ENCODE measurements at regions not wholly inside any gene's neighbourhood (a gene's known extent, or its start where the extent isn't known, plus 50 kb on each side); places are given as distances from the start of the nearest gene placed in this dataset.

DNA sequence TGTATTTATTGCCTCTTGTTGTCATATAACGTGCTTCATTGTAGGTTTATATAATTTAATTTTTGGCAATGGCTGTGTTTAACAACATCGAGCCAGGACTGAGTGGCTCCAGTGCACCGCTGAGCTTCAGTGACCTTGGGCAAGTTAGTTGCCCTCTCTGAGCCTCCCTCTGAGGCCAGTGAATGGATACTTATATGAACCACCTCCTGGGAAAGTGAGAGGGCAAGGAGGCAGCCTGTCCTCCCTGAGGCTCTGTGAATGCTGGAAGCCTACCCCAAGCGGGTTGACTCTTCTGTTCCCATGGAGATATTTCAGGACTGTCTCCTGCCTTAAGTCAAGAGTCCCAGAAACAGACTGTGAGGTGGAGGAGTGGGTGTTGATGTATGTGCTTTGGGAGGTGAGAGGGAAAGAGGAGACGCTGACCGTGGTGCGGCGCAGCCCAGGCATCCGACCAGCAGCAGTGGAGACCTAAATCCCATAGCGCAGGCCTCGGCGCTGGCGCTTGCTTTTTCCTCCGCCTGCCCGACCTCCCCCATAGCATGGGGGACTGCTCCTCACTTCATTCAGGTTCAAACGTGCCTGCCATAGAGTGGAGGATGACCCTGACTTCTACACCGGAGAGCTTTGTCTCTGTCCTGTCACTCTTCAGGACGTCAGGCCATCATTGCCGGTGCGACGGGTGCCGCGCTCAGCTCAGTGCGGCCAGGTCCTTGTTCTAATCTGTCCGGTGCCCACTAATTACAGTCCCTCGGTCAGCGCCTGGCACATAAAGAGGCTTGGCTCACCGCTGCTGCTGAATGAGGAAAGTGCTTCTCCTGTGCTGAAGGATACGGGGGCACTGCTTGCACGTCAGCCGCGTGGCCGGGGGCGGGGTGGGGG is 167.3 kb upstream of the HS6ST1 start:
- H3K36me3 ChIP-seq (ENCODE audit: control insufficient read depth in 2 of 2, extremely low read depth in 1 of 2, insufficient read depth in 2 of 2, low read length in 2 of 2) = no peaks in the 10 kb centered on the region
- H3K9me1 ChIP-seq (replicated peaks; ENCODE audit: control insufficient read depth, extremely low read depth, insufficient read depth, low read length) = no peaks in the 10 kb centered on the region
- no peak overlapping the region for H3K9ac ChIP-seq (replicated peaks; ENCODE audit: extremely low read depth, insufficient read depth, low read length)
- no peak overlapping the region for H2AFZ ChIP-seq (ENCODE audit: low read depth, low read length)
- no peak overlapping the region for H3K4me3 ChIP-seq (replicated peaks in 1 of 3; ENCODE audit: insufficient read depth in 1 of 3, low read depth in 1 of 3, low read length in 3 of 3)
- no peaks in the 10 kb centered on the region for H3K27me3 ChIP-seq (ENCODE audit: control insufficient read depth in 2 of 2, insufficient read depth in 2 of 2, low read length in 2 of 2)
- no peak overlapping the region for H3K27ac ChIP-seq (ENCODE audit: insufficient read depth, low read depth, low read length)
- FAIRE-seq (no peak), DNase-seq (ENCODE audit: low read depth, low spot score) (no peak)
- no peaks in the 10 kb centered on the region for H3K79me2 ChIP-seq (ENCODE audit: control insufficient read depth, insufficient read depth, low read length)
- H3K4me1 ChIP-seq (ENCODE audit: control insufficient read depth, extremely low read depth, insufficient read depth, low read length) = no peaks in the 10 kb centered on the region
- intact Hi-C loops (cut with micrococcal nuclease) (no loop called here), dilution Hi-C loops (cut with MboI; ENCODE audit: extremely low pct_ligation_motif_present, low sequenced_read_pairs) (no loop called here)
- ChIA-PET POLR2A (no interaction called here), CTCF (interaction anchor here (0.6 kb wide), 1 partner anchor 158 kb away, joined by 3 read pairs; no protein-coding TSS in a partner anchor)
- BruUV-seq (replicated peaks) = no TSS peak
- TF ChIP-seq FOS (IDR thresholded peaks at IDR 0.05; ENCODE audit: borderline replicate concordance, insufficient read depth, low read length) = no peak
- no peak for TF ChIP-seq EZH2 (IDR thresholded peaks at IDR 0.05; ENCODE audit: borderline replicate concordance, low read depth, low read length, severe bottlenecking)
- no peak for TF ChIP-seq JUN (IDR thresholded peaks at IDR 0.05; ENCODE audit: borderline replicate concordance, insufficient read depth, insufficient read length, low read depth)
- no peak for TF ChIP-seq MYC (IDR thresholded peaks at IDR 0.05; ENCODE audit: low read depth, low read length)
- TF ChIP-seq POLR2AphosphoS5 (IDR thresholded peaks at IDR 0.05; ENCODE audit: insufficient read depth, low read depth, low read length) = no peak
- TF ChIP-seq GATA2 (IDR thresholded peaks at IDR 0.05; ENCODE audit: insufficient read depth, insufficient read length, low read depth, low read length) = no peak
- TF ChIP-seq, protein P1, sequence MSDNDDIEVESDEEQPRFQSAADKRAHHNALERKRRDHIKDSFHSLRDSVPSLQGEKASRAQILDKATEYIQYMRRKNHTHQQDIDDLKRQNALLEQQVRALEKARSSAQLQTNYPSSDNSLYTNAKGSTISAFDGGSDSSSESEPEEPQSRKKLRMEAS (IDR thresholded peaks at IDR 0.05; ENCODE audit: insufficient read depth, insufficient read length) = no peak
- TF ChIP-seq, protein P2, sequence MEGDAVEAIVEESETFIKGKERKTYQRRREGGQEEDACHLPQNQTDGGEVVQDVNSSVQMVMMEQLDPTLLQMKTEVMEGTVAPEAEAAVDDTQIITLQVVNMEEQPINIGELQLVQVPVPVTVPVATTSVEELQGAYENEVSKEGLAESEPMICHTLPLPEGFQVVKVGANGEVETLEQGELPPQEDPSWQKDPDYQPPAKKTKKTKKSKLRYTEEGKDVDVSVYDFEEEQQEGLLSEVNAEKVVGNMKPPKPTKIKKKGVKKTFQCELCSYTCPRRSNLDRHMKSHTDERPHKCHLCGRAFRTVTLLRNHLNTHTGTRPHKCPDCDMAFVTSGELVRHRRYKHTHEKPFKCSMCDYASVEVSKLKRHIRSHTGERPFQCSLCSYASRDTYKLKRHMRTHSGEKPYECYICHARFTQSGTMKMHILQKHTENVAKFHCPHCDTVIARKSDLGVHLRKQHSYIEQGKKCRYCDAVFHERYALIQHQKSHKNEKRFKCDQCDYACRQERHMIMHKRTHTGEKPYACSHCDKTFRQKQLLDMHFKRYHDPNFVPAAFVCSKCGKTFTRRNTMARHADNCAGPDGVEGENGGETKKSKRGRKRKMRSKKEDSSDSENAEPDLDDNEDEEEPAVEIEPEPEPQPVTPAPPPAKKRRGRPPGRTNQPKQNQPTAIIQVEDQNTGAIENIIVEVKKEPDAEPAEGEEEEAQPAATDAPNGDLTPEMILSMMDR (IDR thresholded peaks at IDR 0.05; ENCODE audit: extremely low read depth in 1 of 2, insufficient read depth in 1 of 2, low read depth in 1 of 2, low read length in 2 of 2) = no peak
- TF ChIP-seq POLR2A (IDR thresholded peaks at IDR 0.05; ENCODE audit: low read depth, low read length) = no peak
- no peak overlapping the region for H3K4me2 ChIP-seq (ENCODE audit: insufficient read depth, low read length)
- no peaks in the 10 kb centered on the region for H3K9me3 ChIP-seq (replicated peaks; ENCODE audit: control insufficient read depth, insufficient read depth, low read length)
- no peaks in the 10 kb centered on the region for H4K20me1 ChIP-seq (replicated peaks; ENCODE audit: control insufficient read depth, extremely low read depth, insufficient read depth, low read length)
